ENCODE measurements at regions not wholly inside any gene's neighbourhood (a gene's known extent, or its start where the extent isn't known, plus 50 kb on each side); places are given as distances from the start of the nearest gene placed in this dataset.

- Histone ChIP-seq H3K4me1 (no peaks in the 10 kb centered on the region), H3K27ac (no peak overlapping the region), H3K4me2 (no peak overlapping the region), H3K9me3 (0 out of 3 replicates have a peak, but pooled peaks cover 3% of the 10 kb centered on the region), H3K4me3 (no peak overlapping the region)
- FAIRE-seq = no peak
- no peak for ATAC-seq
- no peak for DNase-seq (ENCODE audit: low read depth in 1 of 2, low spot score in 1 of 2)
- no peak for TF ChIP-seq KDM1A (IDR thresholded peaks at IDR 0.05; ENCODE audit: low read depth)
- ChIA-PET POLR2A (no interaction called here), CTCF (no interaction called here)
- 0% methylated on average over 2 of the region's 2 CpGs for WGBS (ENCODE audit: missing lambda C conversion rate)
Measured at GRCh38 chr1:217149791-217150190, 426.6 kb upstream of the ESRRG start.

DNA sequence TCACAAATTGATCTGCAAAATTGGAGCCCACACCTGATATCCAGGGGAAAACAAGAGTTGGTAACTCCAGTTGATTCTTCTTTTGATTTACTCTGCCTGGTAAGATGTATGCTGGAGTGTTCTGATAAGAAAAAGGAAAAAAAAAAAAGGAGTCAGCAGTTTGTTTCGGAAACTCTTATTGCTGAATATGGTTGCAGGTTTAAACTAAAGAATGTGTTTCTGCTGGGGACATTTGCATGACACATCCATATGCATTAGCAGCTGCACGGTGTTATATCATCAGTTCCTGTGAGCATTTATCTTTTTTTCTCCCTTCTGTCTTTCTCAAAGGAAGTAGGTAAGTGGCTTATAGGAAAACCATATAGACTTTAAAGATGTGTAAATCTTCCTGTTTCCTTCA, 418.5 kb upstream of the ESRRG start:
- no peak for FAIRE-seq
- CTCF ChIA-PET = no interaction called here
- POLR2A ChIA-PET = no interaction called here
- H3K4me2 ChIP-seq = no peak overlapping the region
- H3K4me1 ChIP-seq = no peaks in the 10 kb centered on the region
- ATAC-seq = no peak
- no peak for TF ChIP-seq HEYL (CRISPR knock-in tag; IDR thresholded peaks at IDR 0.05)
- TF ChIP-seq MAFK (IDR thresholded peaks at IDR 0.05; ENCODE audit: partially characterized antibody) = peak; percentile 46
- no peaks in the 10 kb centered on the region for H3K9me3 ChIP-seq
- 45% methylated on average over 2 of the region's 2 CpGs for WGBS (ENCODE audit: missing lambda C conversion rate)
- no peak for DNase-seq (ENCODE audit: low read depth in 1 of 2, low spot score in 1 of 2)
- H3K27ac ChIP-seq = no peak overlapping the region
- H3K4me3 ChIP-seq = no peak overlapping the region

DNA sequence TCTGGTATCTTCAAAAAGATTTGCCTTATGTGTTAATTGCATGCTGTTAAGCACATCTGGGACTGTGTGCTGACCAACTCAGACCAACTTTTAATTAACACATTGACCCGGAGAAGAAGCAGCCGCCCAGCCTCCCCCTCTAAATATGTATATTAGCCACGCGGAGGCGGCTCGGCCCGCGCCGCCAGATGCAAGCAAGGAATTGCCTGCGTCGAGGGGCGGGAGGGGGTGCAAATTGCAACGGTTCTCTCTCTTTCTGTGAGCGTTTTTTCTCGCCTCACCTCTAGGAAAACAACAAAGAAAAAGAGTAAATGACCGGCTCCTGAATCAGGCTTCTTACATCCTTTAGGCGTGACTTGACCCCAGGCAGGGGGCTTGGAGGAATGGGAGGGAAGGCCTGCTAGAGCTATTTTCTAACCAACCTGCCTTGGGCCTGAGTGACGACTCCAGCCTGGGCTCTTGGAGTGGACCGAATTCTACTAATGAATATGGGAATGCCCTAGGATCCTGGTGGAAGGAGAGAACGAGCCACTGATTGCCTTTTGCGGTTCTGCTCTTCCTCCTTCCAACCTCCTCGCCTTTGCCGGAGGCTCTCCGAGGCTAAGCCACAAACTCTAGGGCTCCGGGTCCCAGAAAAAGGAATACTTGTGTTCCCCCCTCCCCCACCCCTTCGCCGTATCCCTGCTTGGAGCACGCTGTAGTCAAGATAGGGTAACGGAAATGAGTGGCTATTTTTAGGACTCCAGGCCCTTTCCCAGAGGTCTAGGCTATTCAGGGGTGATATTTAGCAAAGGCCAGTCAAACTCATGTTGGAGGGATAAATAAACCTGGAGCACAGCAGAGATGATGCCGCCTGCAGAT, 417.0 kb upstream of the ESRRG start:
- no peak for DNase-seq (ENCODE audit: low read depth in 1 of 2, low spot score in 1 of 2)
- no peak for FAIRE-seq
- H3K27ac ChIP-seq = no peak overlapping the region
- WGBS (ENCODE audit: missing lambda C conversion rate) = 69% methylated on average over 28 of the region's 30 CpGs
- no peak for TF ChIP-seq BCL3 (IDR thresholded peaks at IDR 0.05)
- no peak for TF ChIP-seq HOXB5 (CRISPR knock-in tag; IDR thresholded peaks at IDR 0.05)
- ATAC-seq = no peak
- no peaks in the 10 kb centered on the region for H3K9me3 ChIP-seq
- H3K4me3 ChIP-seq = no peak overlapping the region
- ChIA-PET POLR2A (no interaction called here), CTCF (interaction anchor here (0.7 kb wide), 1 partner anchor 13 kb away, joined by 3 read pairs; no protein-coding TSS in a partner anchor)
- H3K4me2 ChIP-seq = no peak overlapping the region
- H3K4me1 ChIP-seq = no peaks in the 10 kb centered on the region

GRCh38 chr1:217139513-217139912, 416.3 kb upstream of the ESRRG start:
- ATAC-seq (no peak), FAIRE-seq (no peak)
- 96% methylated on average over 28 of the region's 29 CpGs for WGBS (ENCODE audit: missing lambda C conversion rate)

More at GRCh38 chr1:217139513-217139912, 416.3 kb upstream of the ESRRG start:
- TF ChIP-seq SREBF2 (IDR thresholded peaks at IDR 0.05) (no peak), FOSL2 (IDR thresholded peaks at IDR 0.05) (no peak), FOSL2 (CRISPR knock-in tag; IDR thresholded peaks at IDR 0.05) (no peak), HEYL (CRISPR knock-in tag; IDR thresholded peaks at IDR 0.05) (no peak), FOXS1 (CRISPR knock-in tag; IDR thresholded peaks at IDR 0.05) (no peak), RARB (CRISPR knock-in tag; IDR thresholded peaks at IDR 0.05) (no peak), HOXB13 (CRISPR knock-in tag; IDR thresholded peaks at IDR 0.05; ENCODE audit: low read depth) (no peak), GATA3 (IDR thresholded peaks at IDR 0.05; ENCODE audit: borderline replicate concordance) (no peak), MAZ (IDR thresholded peaks at IDR 0.05; ENCODE audit: borderline replicate concordance, low read depth, low read length) (no peak), KDM1A (IDR thresholded peaks at IDR 0.05; ENCODE audit: low read depth) (no peak), BHLHE40 (IDR thresholded peaks at IDR 0.05; ENCODE audit: low read depth, low read length) (no peak), EHMT2 (IDR thresholded peaks at IDR 0.05; ENCODE audit: low read depth) (no peak), SMC3 (IDR thresholded peaks at IDR 0.05) (no peak), PHF8 (IDR thresholded peaks at IDR 0.05; ENCODE audit: borderline replicate concordance, low read depth) (no peak), CTCF (IDR thresholded peaks at IDR 0.05) (no peak)
- TF ChIP-seq, protein P1, sequence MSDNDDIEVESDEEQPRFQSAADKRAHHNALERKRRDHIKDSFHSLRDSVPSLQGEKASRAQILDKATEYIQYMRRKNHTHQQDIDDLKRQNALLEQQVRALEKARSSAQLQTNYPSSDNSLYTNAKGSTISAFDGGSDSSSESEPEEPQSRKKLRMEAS (IDR thresholded peaks at IDR 0.05) = no peak
- TF ChIP-seq, protein P2, sequence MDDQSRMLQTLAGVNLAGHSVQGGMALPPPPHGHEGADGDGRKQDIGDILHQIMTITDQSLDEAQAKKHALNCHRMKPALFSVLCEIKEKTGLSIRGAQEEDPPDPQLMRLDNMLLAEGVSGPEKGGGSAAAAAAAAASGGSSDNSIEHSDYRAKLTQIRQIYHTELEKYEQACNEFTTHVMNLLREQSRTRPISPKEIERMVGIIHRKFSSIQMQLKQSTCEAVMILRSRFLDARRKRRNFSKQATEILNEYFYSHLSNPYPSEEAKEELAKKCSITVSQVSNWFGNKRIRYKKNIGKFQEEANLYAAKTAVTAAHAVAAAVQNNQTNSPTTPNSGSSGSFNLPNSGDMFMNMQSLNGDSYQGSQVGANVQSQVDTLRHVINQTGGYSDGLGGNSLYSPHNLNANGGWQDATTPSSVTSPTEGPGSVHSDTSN (IDR thresholded peaks at IDR 0.05) = no peak
- TF ChIP-seq, protein P3, sequence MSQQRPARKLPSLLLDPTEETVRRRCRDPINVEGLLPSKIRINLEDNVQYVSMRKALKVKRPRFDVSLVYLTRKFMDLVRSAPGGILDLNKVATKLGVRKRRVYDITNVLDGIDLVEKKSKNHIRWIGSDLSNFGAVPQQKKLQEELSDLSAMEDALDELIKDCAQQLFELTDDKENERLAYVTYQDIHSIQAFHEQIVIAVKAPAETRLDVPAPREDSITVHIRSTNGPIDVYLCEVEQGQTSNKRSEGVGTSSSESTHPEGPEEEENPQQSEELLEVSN (IDR thresholded peaks at IDR 0.05; ENCODE audit: borderline replicate concordance, low read depth) = no peak
- ChIA-PET CTCF (no interaction called here), POLR2A (no interaction called here)
- no peak overlapping the region for H3K4me2 ChIP-seq
- H3K9me3 ChIP-seq = no peaks in the 10 kb centered on the region
- DNase-seq (ENCODE audit: low read depth in 1 of 2, low spot score in 1 of 2) = no peak
- no peaks in the 10 kb centered on the region for H3K4me1 ChIP-seq
- H3K4me3 ChIP-seq = no peak overlapping the region
- H3K27ac ChIP-seq = no peak overlapping the region

Measured in A549 (cell line).